D721Med (cell line): ENCODE measurements at regions not wholly inside any gene's neighbourhood (a gene's known extent, or its start where the extent isn't known, plus 50 kb on each side); places are given as distances from the start of the nearest gene placed in this dataset.

Experiments used
- DNase-seq: peaks from one replicate; pipeline ENCODE4 v3.0.0; 2011; ENCODE audit warnings: low spot score; ENCODE audit not compliant: insufficient read length
- FAIRE-seq: peaks from 2 replicates; lab custom pipeline; 2011; peaks lifted over from hg19 to GRCh38; lab: Jason Lieb, UNC
- TF ChIP-seq, protein P1 (sequence below): IDR thresholded peaks from 2 replicates; pipeline ENCODE4 v1.5.1; 2012; ENCODE audit warnings: mild to moderate bottlenecking, control low read depth; ENCODE audit not compliant: insufficient read depth; ENCODE audit errors: missing control alignments

DNA sequence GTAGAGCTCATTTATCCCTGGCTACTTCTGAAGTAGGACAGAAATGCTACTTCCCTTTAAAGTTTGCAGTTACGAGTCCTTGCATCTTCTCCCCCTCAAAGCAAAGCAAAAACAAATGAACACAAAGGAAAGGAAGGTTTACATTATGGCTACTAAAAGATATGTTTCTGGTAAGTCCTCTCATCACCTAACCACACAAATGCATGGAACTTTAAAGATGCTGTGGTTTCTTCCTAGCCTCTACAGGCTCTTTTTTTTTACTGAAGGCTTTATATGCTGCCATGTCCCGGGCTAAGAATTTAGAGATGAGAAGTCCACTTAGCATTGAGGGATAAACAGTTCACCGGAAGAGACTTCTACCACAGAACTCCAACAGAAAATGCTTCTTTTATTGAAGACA, 291.2 kb downstream of the SS18 start:
- FAIRE-seq: no peak
- DNase-seq: no peak
- TF ChIP-seq, protein P1, sequence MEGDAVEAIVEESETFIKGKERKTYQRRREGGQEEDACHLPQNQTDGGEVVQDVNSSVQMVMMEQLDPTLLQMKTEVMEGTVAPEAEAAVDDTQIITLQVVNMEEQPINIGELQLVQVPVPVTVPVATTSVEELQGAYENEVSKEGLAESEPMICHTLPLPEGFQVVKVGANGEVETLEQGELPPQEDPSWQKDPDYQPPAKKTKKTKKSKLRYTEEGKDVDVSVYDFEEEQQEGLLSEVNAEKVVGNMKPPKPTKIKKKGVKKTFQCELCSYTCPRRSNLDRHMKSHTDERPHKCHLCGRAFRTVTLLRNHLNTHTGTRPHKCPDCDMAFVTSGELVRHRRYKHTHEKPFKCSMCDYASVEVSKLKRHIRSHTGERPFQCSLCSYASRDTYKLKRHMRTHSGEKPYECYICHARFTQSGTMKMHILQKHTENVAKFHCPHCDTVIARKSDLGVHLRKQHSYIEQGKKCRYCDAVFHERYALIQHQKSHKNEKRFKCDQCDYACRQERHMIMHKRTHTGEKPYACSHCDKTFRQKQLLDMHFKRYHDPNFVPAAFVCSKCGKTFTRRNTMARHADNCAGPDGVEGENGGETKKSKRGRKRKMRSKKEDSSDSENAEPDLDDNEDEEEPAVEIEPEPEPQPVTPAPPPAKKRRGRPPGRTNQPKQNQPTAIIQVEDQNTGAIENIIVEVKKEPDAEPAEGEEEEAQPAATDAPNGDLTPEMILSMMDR: no peak

DNA sequence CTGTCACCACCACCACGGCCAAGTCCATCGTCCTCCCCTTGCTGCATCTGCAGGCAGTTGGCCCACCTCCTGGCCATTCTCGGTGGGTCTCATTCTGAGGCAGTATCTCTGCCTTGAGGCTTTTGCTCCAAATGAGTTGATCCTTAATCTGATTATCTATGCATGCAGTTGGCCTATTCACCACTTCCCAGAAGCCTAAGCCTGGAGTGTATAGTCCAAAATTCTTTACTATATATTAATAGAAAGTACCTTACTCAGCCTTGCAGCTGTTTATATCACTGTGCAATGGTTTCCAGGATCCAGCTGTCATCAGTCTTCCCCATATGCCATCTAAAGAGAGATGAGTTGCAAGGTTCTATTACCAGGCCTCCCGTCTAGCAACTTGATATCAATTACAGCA, 292.4 kb downstream of the SS18 start:
- DNase-seq: no peak
- FAIRE-seq: no peak
- TF ChIP-seq, protein P1: no peak

DNA sequence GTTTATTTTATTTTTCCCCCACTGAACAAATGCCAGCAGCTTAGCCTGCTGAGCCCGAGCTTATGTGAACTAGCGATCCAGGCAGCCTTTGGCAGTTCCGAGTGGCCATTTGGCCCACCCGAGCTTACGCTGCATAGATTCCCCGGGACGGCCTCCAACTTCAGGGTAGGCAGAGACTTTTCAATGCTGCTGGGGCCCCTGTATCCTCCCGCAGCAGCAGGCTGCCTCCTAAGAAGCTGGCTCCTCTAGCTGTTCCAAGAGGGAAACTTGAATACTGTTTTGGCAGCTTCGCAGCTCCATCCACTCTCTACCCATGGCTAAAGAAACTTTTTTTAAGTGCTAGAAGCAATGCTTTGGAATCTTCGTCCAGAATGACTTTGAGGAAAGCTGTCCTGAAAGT, 295.2 kb downstream of the SS18 start:
- TF ChIP-seq, protein P1: no peak
- FAIRE-seq: no peak
- no peak for DNase-seq

DNA sequence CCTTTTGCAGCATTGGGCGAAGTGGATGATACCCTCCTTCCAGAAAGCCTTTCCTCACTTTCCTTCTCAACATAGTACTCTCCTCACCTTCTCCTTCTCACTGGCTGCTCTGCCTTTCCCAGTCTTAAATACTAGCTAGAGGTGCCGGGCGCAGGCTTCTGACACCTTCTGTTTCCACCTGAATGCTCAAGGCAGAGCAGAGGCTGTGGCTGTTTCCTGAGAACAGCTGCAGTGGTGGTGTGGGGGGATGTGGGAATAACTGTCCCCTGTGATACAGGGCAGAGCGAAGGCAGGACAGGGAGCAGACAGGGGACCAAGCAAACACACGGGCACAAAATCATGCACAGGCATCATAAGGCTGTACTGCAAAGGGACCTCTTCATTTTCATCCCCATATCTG, 303.1 kb downstream of the SS18 start:
- TF ChIP-seq, protein P1: no peak
- DNase-seq (no peak), FAIRE-seq (no peak)

DNA sequence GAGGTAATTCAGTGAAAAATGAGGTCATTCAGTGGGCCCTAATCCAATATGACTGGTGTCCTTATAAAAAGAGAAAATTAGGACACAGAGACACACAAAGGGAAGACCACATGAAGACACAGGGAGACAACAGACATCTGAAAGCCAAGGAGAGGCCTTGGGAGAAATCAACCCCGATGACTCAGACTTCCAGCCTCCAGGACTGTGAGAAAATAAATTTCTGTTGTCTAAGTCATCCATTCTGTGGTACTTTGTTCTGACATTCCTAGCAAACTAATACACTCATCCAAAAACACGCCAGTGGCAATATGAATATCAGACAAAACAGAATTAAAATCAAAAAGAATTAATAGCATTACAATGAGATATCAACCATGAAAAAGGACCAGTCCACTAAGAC, 303.7 kb downstream of the SS18 start:
- no peak for DNase-seq

DNA sequence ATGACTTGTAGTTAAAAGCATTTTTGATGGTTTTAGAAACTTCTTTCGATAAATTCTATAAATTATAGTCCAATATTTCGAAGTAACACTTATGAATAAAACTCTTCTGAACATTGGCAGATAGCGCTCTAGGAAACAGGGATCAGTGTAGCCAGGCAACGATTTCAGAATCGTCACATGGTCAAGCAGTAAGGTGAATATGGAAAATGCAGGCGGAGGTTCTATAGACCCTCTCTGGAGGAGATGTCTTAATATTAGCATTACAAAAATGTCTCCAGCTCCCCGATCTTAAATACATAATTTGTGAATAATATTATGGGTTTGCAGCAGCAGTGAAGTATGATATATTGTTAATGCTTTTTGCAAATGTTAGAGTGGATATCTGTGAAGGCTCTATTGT, 310.3 kb downstream of the SS18 start:
- TF ChIP-seq, protein P1: no peak
- no peak for FAIRE-seq
- DNase-seq: no peak

More for the DNA sequence above, 303.7 kb downstream of the SS18 start:
- TF ChIP-seq, protein P1: no peak
- no peak for FAIRE-seq

DNA sequence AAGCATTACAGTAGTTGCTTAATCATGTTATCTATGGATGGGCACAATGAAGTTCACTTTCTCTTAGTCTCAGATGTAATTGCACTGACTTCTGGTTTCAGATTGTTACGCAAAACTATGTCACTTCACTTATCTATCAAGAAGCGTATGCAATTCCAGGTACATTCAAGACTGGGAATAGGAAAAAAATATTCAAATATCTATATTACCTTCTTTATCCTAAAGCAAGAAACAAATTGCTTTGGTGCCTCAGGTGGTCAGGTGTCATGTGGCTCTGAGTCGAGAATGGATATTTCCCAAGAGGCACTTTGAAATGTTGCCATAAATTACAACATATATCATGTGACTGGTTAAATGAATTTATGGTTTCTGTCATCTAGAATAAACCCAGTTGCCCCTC, 318.6 kb downstream of the SS18 start:
- TF ChIP-seq, protein P1: no peak
- DNase-seq (no peak), FAIRE-seq (no peak)
